ENCODE measurements at regions not wholly inside any gene's neighbourhood (a gene's known extent, or its start where the extent isn't known, plus 50 kb on each side); places are given as distances from the start of the nearest gene placed in this dataset.

DNA sequence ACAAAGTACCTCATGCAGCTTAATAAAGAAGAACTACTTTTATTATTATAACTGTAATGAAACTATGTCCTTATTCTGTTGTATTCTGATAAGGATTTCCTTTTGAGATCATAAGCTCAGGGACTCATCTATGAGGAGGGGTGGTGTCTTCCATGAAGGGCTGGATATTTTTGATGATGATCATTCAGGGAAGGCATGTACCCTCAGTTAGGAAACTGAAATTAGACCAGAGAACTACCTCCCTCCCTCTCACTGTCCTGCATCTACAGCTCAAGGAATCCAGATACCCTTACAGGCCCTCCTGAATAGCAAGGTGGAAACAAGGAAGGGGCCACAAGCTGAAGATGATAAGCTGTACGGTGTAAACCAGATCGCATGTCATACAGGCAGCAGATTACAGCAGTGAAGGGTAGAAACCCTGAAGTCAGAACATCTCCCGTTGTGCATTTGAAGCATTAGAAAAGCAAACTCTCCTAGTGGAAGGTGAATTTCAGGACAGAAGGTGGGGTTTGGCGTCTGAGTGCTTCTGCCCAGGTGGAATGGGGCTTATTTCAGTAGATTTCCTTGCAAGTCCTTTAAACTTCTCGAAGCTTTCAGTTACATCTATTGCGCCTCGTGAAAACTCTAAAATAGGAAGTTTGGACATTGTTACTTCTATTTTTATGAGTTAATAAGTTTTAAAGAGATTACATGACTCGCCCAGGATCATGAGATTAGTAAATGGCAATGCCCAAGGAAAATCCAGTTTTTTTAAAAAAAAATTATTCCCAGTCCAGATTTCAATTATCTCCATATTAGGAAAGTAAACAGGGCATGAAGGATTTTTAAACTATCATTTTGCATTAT, 101.1 kb upstream of the HNRNPU start:
- DNase-seq (no peak), ATAC-seq (no peak)
- H3K4me3 ChIP-seq, result no peak overlapping the region
- intact Hi-C loops (cut with DNase I), result no loop called here
- peak overlapping the region; percentile 79 for H3K27ac ChIP-seq
- TF ChIP-seq, protein P1, sequence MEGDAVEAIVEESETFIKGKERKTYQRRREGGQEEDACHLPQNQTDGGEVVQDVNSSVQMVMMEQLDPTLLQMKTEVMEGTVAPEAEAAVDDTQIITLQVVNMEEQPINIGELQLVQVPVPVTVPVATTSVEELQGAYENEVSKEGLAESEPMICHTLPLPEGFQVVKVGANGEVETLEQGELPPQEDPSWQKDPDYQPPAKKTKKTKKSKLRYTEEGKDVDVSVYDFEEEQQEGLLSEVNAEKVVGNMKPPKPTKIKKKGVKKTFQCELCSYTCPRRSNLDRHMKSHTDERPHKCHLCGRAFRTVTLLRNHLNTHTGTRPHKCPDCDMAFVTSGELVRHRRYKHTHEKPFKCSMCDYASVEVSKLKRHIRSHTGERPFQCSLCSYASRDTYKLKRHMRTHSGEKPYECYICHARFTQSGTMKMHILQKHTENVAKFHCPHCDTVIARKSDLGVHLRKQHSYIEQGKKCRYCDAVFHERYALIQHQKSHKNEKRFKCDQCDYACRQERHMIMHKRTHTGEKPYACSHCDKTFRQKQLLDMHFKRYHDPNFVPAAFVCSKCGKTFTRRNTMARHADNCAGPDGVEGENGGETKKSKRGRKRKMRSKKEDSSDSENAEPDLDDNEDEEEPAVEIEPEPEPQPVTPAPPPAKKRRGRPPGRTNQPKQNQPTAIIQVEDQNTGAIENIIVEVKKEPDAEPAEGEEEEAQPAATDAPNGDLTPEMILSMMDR (IDR thresholded peaks at IDR 0.05), result no peak
- H3K36me3 ChIP-seq, result no peaks in the 10 kb centered on the region
- H3K27me3 ChIP-seq, result no peaks in the 10 kb centered on the region
- peaks cover 35% of the 10 kb centered on the region for H3K4me1 ChIP-seq
- H3K9me3 ChIP-seq, result no peaks in the 10 kb centered on the region

DNA sequence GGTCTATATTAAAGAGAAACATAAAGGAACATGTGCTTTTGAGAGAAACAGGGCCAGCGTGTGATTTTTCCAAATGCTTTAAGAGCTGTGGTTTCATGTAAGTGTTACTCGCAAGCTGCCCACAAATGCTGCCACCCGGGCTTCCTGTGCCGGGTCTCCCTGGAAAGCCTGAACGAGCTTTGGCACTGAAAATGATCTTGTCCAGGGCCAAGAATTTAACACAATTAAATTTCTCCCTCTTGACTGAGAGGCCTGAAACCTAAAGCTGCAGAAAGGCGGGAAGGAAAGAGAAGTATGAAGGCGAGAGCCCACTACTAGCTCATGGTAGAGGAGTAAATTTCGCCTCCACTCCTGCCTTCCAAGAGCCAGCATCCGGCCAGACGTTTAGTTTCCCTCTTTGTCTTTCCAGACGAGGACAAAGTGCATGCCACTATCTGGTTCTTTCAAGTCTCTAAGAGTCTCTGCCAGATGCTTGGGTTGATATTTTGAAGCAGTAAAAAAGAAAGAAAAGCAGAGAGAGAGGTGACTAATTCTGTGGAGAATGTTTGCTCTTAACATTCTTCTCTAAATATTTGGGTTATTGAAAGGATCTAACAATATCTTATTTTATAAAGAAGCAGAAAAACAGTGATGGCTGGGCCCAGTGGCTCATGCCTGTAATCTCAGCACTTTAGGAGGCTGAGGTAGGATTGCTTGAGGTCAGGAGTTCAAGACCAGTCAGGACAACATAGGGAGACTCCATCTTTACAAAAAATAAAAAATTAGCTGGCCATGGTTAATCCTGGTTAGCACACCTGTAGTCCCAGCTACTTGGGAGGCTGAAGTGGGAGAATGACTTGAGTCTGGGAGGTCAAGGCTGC, 100.0 kb upstream of the HNRNPU start:
- H3K9me3 ChIP-seq, result no peaks in the 10 kb centered on the region
- TF ChIP-seq, protein P1 (IDR thresholded peaks at IDR 0.05), result no peak
- H3K4me1 ChIP-seq, result peaks cover 35% of the 10 kb centered on the region
- H3K27ac ChIP-seq, result peak overlapping the region; percentile 79
- DNase-seq (no peak), ATAC-seq (peak; percentile 78)
- peak overlapping the region; percentile 15 for H3K4me3 ChIP-seq
- intact Hi-C loops (cut with DNase I), result no loop called here
- no peaks in the 10 kb centered on the region for H3K36me3 ChIP-seq
- H3K27me3 ChIP-seq, result no peaks in the 10 kb centered on the region

DNA sequence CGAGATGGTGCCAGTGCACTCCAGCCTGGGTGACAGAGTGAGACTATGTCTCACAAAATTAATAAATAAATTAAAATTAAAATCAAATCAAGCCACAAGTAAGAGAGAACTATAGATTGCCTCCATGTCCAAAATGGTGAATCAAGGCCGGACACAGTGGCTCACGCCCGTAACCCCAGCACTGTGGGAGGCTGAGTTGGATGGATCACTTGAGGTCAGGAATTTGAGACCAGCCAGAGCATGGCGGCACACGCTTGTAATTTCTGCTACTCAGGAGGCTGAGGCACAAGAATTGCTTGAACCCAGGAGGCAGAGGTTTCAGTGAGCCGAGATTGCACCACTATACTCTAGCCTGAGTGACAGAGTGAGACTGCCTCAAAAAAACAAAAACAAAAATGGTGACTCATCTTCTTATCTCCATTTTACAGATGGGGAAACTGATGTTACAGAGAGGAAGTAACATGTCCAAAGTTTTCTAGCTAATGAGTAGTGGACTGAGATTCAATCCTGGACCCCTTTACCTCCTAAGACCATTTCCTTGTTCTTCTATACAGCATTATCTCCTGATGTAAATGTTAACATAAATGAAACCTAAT, 99.0 kb upstream of the HNRNPU start:
- no peak for ATAC-seq
- Histone ChIP-seq H3K9me3 (no peaks in the 10 kb centered on the region), H3K4me1 (peaks cover 27% of the 10 kb centered on the region), H3K27ac (peak overlapping the region; percentile 79), H3K36me3 (no peaks in the 10 kb centered on the region), H3K4me3 (no peak overlapping the region), H3K27me3 (no peaks in the 10 kb centered on the region)
- intact Hi-C loops (cut with DNase I), result no loop called here
- DNase-seq, result no peak
- TF ChIP-seq, protein P1 (IDR thresholded peaks at IDR 0.05), result no peak

- Histone ChIP-seq H3K27ac (no peak overlapping the region), H3K4me1 (peaks cover 25% of the 10 kb centered on the region), H3K36me3 (no peaks in the 10 kb centered on the region), H3K9me3 (no peaks in the 10 kb centered on the region), H3K4me3 (no peak overlapping the region), H3K27me3 (no peaks in the 10 kb centered on the region)
- intact Hi-C loops (cut with DNase I), result no loop called here
- DNase-seq (no peak), ATAC-seq (no peak)
- TF ChIP-seq, protein P1 (IDR thresholded peaks at IDR 0.05), result no peak
Measured at GRCh38 chr1:244962130-244962529, 97.8 kb upstream of the HNRNPU start.

GRCh38 chr1:244960904-244961303, 96.6 kb upstream of the HNRNPU start:
- H3K9me3 ChIP-seq, result no peaks in the 10 kb centered on the region
- H3K4me3 ChIP-seq, result no peak overlapping the region
- ATAC-seq (no peak), DNase-seq (no peak)
- no peaks in the 10 kb centered on the region for H3K36me3 ChIP-seq
- peaks cover 25% of the 10 kb centered on the region for H3K4me1 ChIP-seq
- H3K27ac ChIP-seq, result no peak overlapping the region
- TF ChIP-seq, protein P1 (IDR thresholded peaks at IDR 0.05), result no peak
- H3K27me3 ChIP-seq, result no peaks in the 10 kb centered on the region
- intact Hi-C loops (cut with DNase I), result no loop called here
